ENCODE measurements at regions not wholly inside any gene's neighbourhood (a gene's known extent, or its start where the extent isn't known, plus 50 kb on each side); places are given as distances from the start of the nearest gene placed in this dataset.
"Not testable (repeated sequence)": the region's sequence is repeated elsewhere in the genome, so short reads cannot be mapped to it uniquely, and the experiment has no call there.

DNA sequence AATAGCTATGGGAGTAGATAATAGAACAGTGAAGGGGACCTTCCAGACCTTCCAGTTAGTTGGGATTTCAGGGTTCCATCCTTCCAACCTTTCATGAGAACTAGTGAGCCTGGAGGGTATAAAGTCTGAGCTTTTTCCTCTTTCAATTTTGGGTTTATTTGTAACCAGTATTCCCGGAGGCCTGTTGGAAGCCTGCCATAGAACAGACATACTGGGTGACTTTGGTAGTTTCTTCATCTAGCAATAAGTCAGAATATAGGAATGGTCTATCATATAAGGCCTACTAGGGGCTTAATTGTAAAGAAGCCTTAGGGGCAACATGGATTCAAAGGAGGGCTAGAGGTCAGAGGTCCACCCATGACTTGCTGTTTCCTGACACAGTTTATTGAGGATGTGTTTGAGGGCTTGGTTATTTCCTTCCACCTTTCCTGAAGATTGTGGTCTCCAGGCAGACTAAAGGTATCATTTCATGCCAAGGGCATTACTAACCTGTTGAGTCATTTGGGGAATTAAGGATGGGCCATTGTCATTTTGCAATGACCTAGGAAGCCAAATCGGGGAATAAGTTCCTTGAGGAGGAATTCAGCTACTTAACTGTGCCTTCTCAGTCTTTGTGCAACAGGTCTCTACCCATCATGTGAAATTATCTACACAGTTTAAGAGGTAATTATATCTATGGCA is 410.3 kb downstream of the SLC6A15 start:
- peak; percentile 66 for DNase-seq (ENCODE audit: low read depth)

DNA sequence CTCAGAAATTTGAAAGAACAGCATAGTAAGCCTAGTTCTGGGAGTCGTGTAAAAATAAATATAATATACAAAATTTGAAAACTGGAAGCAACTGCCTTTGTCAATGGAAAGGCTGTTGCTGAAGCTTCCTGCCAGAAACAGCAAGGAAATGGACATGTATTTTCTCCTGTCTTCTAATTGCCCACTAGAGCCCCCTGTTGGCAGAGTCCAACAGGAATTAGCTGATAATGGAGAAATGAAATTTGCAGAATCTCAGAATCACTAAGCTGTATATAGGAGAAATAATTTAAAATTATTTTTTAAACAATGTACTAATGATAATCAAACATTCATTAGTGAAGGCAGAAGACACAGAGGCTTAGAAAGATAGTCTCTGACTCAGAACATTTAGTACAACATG is 414.8 kb downstream of the SLC6A15 start:
- no peak for DNase-seq (ENCODE audit: low read depth)

DNA sequence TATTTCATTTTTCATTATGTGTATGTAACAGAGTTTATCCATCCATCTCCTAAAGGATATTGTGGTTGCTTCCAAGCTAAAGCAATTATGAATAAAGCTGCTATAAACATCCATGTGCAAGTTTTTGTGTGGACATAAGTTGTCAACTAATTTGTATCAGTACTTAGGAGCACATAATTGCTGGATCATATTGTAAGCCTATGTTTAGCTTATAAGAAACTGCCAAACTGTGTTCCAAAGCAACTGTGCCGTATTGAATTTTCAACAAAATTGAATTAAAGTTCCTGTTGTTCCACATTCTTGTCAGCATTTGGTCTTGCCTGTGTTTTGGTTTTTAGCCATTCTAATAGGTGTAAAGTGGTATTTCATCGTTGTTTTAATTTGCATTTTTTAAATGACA is 416.9 kb downstream of the SLC6A15 start:
- DNase-seq (ENCODE audit: low read depth): no peak

DNA sequence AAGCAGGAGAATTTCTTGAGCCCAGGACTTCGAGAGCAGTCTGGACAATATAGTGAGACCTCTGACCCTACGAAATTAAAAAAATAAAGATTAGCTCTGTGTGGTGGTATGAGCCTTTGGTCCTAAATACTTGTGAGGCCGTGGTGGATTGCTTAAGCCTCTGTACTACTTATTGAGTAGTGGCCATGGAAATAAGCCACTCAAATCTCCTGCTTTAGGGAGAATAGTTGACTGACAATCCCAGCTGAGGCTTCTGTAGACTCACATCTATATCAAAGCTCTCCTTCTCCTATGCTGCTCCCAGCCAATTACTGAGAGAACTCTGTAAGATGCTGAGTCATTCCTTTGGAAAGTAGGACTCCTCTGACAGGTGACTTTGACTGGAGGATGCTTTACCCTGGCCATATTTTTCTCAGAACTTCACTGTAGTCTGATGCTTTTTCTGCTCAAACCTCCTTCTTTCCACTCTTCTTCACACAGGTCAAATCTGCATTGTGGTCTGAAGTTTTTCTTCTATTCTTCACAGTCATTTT is 420.2 kb downstream of the SLC6A15 start:
- DNase-seq (ENCODE audit: low read depth): no peak

GRCh38 chr12:84484798-84485197 is 427.8 kb downstream of the SLC6A15 start:
- no peak for DNase-seq (ENCODE audit: low read depth)

- DNase-seq (ENCODE audit: low read depth): no peak
Measured at GRCh38 chr12:84480803-84481202, 431.8 kb downstream of the SLC6A15 start.

GRCh38 chr12:84470361-84470760 is 442.2 kb downstream of the SLC6A15 start:
- no peak for DNase-seq (ENCODE audit: low read depth)

DNA sequence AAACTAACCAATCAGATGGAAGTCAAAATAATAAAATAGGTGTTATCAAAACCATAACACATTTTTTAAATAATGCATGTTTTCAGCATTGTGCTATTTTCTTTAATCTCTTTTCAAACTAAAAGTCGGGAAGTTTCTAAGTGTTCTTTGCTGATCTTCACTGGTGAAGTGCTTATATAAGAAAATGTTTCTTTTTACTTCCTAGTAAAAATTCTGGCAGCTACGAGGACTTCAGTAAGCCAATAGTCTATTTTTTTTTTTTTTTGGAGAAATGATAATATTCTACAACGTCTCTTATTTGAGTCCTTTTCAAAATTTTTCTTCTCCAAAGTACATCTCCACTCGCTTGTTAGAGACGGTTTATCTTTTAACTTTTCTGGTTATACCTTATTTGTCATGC is 448.0 kb downstream of the SLC6A15 start:
- no peak for DNase-seq (ENCODE audit: low read depth)

- no peak for DNase-seq (ENCODE audit: low read depth)
Measured at GRCh38 chr12:84463741-84464495, 448.7 kb downstream of the SLC6A15 start.

DNA sequence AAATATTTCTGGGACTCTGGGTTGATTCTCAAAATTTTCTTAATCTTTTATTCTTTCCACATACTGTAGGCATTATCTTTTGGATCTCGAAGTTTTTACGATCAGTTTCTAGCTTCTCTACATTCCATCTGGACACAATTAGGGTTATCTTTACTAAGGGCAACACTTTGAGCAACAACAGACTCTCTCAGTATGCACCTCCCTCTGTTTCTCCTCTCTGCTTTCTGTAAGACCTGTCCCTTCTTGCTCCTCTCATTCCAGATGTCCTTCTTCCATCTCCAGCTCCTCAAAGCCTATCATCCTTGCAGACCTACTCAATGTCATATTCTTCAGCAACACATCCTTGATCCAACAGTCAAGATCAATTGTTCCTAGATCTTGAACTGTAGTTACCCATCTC is 457.0 kb downstream of the SLC6A15 start:
- no peak for DNase-seq (ENCODE audit: low read depth)

GRCh38 chr12:84446478-84446877 is 466.1 kb downstream of the SLC6A15 start:
- not testable (repeated sequence) for DNase-seq (ENCODE audit: low read depth)

DNA sequence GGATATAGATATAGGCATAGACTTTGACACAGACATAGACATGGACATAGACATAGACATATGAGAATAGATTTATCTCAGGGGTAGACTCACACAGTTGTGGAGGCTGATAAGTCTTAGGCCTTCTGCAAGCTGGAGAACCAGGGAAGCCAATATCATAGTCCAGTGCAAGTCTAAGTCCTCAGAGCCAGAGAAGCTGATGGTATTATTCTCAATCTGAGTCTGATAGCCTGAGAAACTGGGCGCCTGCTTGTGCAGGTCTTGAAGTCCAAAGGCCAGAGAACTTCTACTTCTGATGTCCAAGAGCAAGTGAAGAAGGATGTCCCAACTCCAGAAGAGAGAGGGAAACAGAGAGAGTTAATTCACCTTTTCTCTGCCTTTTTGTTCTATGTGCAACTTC is 476.5 kb downstream of the SLC6A15 start:
- no peak for DNase-seq (ENCODE audit: low read depth)

DNA sequence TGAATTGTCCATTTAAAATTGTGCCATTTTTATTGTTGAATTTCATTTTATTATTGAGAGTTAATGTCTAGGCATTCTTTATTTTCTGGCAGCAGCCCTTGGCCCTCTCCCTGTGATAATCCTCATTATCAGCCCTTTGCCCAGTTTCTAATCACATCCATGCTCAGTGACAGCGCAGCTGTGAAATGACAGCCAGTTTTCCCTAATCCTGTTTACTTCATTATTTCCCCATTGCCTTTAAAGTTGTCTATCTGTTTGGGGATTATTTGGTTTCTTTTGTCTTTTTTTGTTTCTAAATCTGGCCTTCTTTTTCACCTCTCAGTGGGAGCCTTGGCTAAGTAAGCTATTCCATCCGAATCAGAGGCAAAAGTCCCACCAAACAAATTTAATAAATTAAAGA is 476.9 kb downstream of the SLC6A15 start:
- DNase-seq (ENCODE audit: low read depth): no peak

- DNase-seq (ENCODE audit: low read depth): no peak
Measured at GRCh38 chr12:84422340-84422739, 490.3 kb downstream of the SLC6A15 start.

GRCh38 chr12:84421103-84421502 is 491.5 kb downstream of the SLC6A15 start:
- DNase-seq (ENCODE audit: low read depth): no peak

DNA sequence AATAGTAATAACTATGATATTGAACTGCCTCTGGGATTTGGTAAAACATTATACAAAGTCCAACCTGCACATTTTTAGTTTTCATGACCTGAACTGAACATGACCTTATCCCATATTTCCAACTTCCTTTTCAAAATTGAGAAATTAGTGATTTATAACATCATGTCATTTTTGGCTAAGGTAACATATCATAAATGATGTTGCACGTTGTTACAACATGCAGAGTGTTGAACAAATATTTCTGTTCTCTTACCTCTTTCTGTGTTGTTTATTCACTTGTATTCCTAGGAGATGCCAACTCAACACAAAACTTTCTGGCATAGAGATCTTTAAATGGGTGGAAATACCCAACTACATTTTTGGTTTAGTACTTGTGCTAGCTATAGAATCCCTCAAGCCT is 496.0 kb downstream of the SLC6A15 start:
- no peak for DNase-seq (ENCODE audit: low read depth)

DNA sequence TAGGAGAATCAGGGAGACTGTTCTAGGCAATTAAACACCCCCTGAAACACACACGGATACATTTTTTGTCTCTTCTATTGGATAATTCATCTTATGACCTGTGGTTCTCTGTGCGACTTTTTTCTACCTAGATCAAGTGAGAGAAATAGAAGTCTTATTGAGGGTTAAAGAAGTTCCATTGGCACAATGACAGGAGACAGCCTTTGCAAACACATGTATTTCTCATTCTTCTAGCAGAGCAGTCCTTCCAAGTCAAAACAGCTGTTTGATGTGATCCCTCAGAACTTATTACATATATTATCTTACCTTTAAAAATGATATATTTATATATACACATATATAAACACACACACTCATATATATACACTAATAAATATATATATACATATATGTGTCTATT is 496.7 kb downstream of the SLC6A15 start:
- DNase-seq (ENCODE audit: low read depth): no peak

DNA sequence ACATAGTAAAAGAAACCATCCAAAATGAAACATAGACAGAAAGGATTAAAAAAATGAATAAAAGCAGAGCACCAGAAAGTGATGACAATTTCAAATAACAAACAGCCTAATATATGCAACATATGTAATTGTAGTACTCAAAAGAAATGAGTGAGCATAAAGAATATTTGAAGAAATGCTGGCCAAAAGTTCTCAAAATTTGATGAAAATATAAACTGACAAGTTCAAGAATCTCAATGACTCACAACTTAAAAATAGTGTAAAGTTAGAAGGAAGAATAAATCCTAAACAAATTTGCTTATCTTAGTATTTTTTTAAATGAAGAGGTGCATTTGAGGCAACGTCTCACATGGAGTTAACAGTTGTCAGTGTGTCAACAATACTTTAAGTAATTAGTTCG is 498.9 kb downstream of the SLC6A15 start:
- DNase-seq (ENCODE audit: low read depth): no peak

- DNase-seq (ENCODE audit: low read depth): no peak
Measured at GRCh38 chr12:84412226-84412625, 500.4 kb downstream of the SLC6A15 start.

- DNase-seq (ENCODE audit: low read depth): no peak
Measured at GRCh38 chr12:84411031-84411430, 501.6 kb downstream of the SLC6A15 start.

- peak; percentile 28 for DNase-seq (ENCODE audit: low read depth)
Measured at GRCh38 chr12:84408936-84409335, 503.7 kb downstream of the SLC6A15 start.

GRCh38 chr12:84406720-84407119 is 505.9 kb downstream of the SLC6A15 start:
- not testable (repeated sequence) for DNase-seq (ENCODE audit: low read depth)

- no peak for DNase-seq (ENCODE audit: low read depth)
Measured at GRCh38 chr12:84397846-84398245, 514.8 kb downstream of the SLC6A15 start.

Data from HT1080 (cell line).